HEK293 (cell line): ENCODE measurements at regions not wholly inside any gene's neighbourhood (a gene's known extent, or its start where the extent isn't known, plus 50 kb on each side); places are given as distances from the start of the nearest gene placed in this dataset.

Experiments used
- CTCF ChIA-PET: fragments of 350-600 bp; formaldehyde crosslinking; extraction: SDS; loops from one replicate; lab custom pipeline; 2021; ENCODE audit warnings: antibody characterized with exemption; lab: Yijun Ruan, JAX
- POLR2A ChIA-PET: fragments of 300-600 bp; formaldehyde crosslinking; extraction: SDS; loops from one replicate; lab custom pipeline; 2020; ENCODE audit warnings: antibody characterized with exemption, inconsistent platforms; lab: Yijun Ruan, JAX
- H3K27ac ChIP-seq: fragments of 200-500 bp; sonication (Bioruptor generic); 2 replicates; pipeline ENCODE4 v1.5.1; 2014; ENCODE audit warnings: low read depth, low read length, control low read depth, inconsistent platforms; ENCODE audit errors: extremely low read depth
- H3K36me3 ChIP-seq, 2 experiments: fragments of 200-500 bp in 1 of 2; sonication (Bioruptor generic) in 1 of 2; 1 replicate in 1 of 2; 2 replicates in 1 of 2; pipeline ENCODE4 v1.5.1; 2014 to 2017; ENCODE audit warnings: inconsistent platforms in 2 of 2, low read length in 2 of 2; ENCODE audit not compliant: control insufficient read depth in 2 of 2, insufficient read depth in 1 of 2
- H3K4me1 ChIP-seq: fragments of 200-500 bp; sonication (Bioruptor generic); 2 replicates; pipeline ENCODE4 v1.5.1; 2014; ENCODE audit warnings: mild to moderate bottlenecking, low read length, inconsistent platforms; ENCODE audit not compliant: control insufficient read depth, insufficient read depth
- H3K4me3 ChIP-seq: 2 replicates; pipeline ENCODE4 v1.5.1; 2011; ENCODE audit warnings: low read depth, mild to moderate bottlenecking, control low read depth, low read length, moderate library complexity
- H3K9me3 ChIP-seq: fragments of 200-500 bp; sonication (Bioruptor generic); 2 replicates; pipeline ENCODE4 v1.5.1; 2014; ENCODE audit warnings: low read depth, low read length, inconsistent platforms; ENCODE audit not compliant: control insufficient read depth, insufficient read depth
- IKZF3 ChIP-seq: fragments of 450-650 bp; IDR thresholded peaks from 2 replicates; pipeline ENCODE4 v1.5.0; 2018; ENCODE audit warnings: missing biosample characterization, mild to moderate bottlenecking, missing genetic modification characterization, moderate library complexity
- SETDB1 ChIP-seq: IDR thresholded peaks from one replicate; pipeline ENCODE4 v1.6.1; 2017; ENCODE audit warnings: mild to moderate bottlenecking, low read length, moderate library complexity, mixed read lengths; ENCODE audit not compliant: insufficient read length
- ZEB2 ChIP-seq: fragments of 450-650 bp; formaldehyde crosslinking; IDR thresholded peaks from 2 replicates; pipeline ENCODE4 v1.5.1; 2016; ENCODE audit warnings: missing biosample characterization, missing genetic modification characterization
- ZIC2 ChIP-seq: fragments of 450-650 bp; formaldehyde crosslinking; IDR thresholded peaks from 2 replicates; pipeline ENCODE4 v1.5.1; 2016; ENCODE audit warnings: missing biosample characterization, missing genetic modification characterization
- ZNF248 ChIP-seq: fragments of 450-650 bp; formaldehyde crosslinking; IDR thresholded peaks from 2 replicates; pipeline ENCODE4 v1.5.1; 2017; ENCODE audit warnings: missing biosample characterization, missing genetic modification characterization
- ZNF449 ChIP-seq: fragments of 450-650 bp; formaldehyde crosslinking; IDR thresholded peaks from 2 replicates; pipeline ENCODE4 v1.5.1; 2017; ENCODE audit warnings: missing biosample characterization, mild to moderate bottlenecking, missing genetic modification characterization, moderate library complexity
- ZNF48 ChIP-seq: fragments of 450-650 bp; formaldehyde crosslinking; IDR thresholded peaks from 2 replicates; pipeline ENCODE4 v1.5.1; 2016; ENCODE audit warnings: missing biosample characterization, missing genetic modification characterization
- ZNF518A ChIP-seq: fragments of 450-650 bp; formaldehyde crosslinking; conservative IDR thresholded peaks from 2 replicates; pipeline ENCODE4 v1.5.1; 2016; ENCODE audit warnings: low read depth, missing biosample characterization, missing genetic modification characterization
- ZNF560 ChIP-seq: fragments of 450-650 bp; formaldehyde crosslinking; IDR thresholded peaks from 2 replicates; pipeline ENCODE4 v1.5.1; 2017; ENCODE audit warnings: missing biosample characterization, missing genetic modification characterization, borderline replicate concordance
- ZNF639 ChIP-seq: fragments of 450-650 bp; formaldehyde crosslinking; IDR thresholded peaks from 2 replicates; pipeline ENCODE4 v1.5.1; 2016; ENCODE audit warnings: missing biosample characterization, missing genetic modification characterization
- ZNF670 ChIP-seq: fragments of 450-650 bp; formaldehyde crosslinking; IDR thresholded peaks from 2 replicates; pipeline ENCODE4 v1.5.1; 2016; ENCODE audit warnings: missing biosample characterization, missing genetic modification characterization, low read depth
- ZNF701 ChIP-seq: fragments of 450-650 bp; formaldehyde crosslinking; IDR thresholded peaks from 2 replicates; pipeline ENCODE4 v1.5.1; 2016; ENCODE audit warnings: missing biosample characterization, missing genetic modification characterization
- TF ChIP-seq, protein P1 (sequence below): fragments of 450-650 bp; formaldehyde crosslinking; IDR thresholded peaks from 2 replicates; pipeline ENCODE4 v1.5.1; 2016; ENCODE audit warnings: missing biosample characterization, missing genetic modification characterization
- TF ChIP-seq, protein P2 (sequence below): fragments of 450-650 bp; formaldehyde crosslinking; conservative IDR thresholded peaks from 2 replicates; pipeline ENCODE4 v1.5.1; 2016; ENCODE audit warnings: low read depth, missing biosample characterization, missing genetic modification characterization

GRCh38 chr4:177987896-177988295, 545.7 kb upstream of the AGA start:
- ChIA-PET POLR2A (no interaction called here), CTCF (no interaction called here)
- H3K36me3 ChIP-seq = no peaks in the 10 kb centered on the region
- H3K4me3 ChIP-seq = no peak overlapping the region
- no peaks in the 10 kb centered on the region for H3K4me1 ChIP-seq
- no peak overlapping the region for H3K27ac ChIP-seq
- TF ChIP-seq IKZF3 (tag by site-specific recombination) = no peak
- TF ChIP-seq ZNF670 = no peak
- no peak for TF ChIP-seq ZNF518A
- TF ChIP-seq ZNF639 (tag by site-specific recombination) = no peak
- TF ChIP-seq SETDB1 = no peak
- TF ChIP-seq, protein P1, sequence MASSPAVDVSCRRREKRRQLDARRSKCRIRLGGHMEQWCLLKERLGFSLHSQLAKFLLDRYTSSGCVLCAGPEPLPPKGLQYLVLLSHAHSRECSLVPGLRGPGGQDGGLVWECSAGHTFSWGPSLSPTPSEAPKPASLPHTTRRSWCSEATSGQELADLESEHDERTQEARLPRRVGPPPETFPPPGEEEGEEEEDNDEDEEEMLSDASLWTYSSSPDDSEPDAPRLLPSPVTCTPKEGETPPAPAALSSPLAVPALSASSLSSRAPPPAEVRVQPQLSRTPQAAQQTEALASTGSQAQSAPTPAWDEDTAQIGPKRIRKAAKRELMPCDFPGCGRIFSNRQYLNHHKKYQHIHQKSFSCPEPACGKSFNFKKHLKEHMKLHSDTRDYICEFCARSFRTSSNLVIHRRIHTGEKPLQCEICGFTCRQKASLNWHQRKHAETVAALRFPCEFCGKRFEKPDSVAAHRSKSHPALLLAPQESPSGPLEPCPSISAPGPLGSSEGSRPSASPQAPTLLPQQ = no peak
- TF ChIP-seq, protein P2, sequence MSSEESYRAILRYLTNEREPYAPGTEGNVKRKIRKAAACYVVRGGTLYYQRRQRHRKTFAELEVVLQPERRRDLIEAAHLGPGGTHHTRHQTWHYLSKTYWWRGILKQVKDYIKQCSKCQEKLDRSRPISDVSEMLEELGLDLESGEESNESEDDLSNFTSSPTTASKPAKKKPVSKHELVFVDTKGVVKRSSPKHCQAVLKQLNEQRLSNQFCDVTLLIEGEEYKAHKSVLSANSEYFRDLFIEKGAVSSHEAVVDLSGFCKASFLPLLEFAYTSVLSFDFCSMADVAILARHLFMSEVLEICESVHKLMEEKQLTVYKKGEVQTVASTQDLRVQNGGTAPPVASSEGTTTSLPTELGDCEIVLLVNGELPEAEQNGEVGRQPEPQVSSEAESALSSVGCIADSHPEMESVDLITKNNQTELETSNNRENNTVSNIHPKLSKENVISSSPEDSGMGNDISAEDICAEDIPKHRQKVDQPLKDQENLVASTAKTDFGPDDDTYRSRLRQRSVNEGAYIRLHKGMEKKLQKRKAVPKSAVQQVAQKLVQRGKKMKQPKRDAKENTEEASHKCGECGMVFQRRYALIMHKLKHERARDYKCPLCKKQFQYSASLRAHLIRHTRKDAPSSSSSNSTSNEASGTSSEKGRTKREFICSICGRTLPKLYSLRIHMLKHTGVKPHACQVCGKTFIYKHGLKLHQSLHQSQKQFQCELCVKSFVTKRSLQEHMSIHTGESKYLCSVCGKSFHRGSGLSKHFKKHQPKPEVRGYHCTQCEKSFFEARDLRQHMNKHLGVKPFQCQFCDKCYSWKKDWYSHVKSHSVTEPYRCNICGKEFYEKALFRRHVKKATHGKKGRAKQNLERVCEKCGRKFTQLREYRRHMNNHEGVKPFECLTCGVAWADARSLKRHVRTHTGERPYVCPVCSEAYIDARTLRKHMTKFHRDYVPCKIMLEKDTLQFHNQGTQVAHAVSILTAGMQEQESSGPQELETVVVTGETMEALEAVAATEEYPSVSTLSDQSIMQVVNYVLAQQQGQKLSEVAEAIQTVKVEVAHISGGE = no peak
- TF ChIP-seq ZNF701 (tag by site-specific recombination) = no peak
- no peak for TF ChIP-seq ZEB2
- no peak for TF ChIP-seq ZNF48
- TF ChIP-seq ZIC2 (tag by site-specific recombination) = no peak
- no peak for TF ChIP-seq ZNF248 (tag by site-specific recombination)
- no peak for TF ChIP-seq ZNF449 (tag by site-specific recombination)
- TF ChIP-seq ZNF560 (tag by site-specific recombination) = no peak
- H3K9me3 ChIP-seq = no peaks in the 10 kb centered on the region
